ENCODE measurements at regions not wholly inside any gene's neighbourhood (a gene's known extent, or its start where the extent isn't known, plus 50 kb on each side); places are given as distances from the start of the nearest gene placed in this dataset.
"Not testable (repeated sequence)": the region's sequence is repeated elsewhere in the genome, so short reads cannot be mapped to it uniquely, and the experiment has no call there.

DNA sequence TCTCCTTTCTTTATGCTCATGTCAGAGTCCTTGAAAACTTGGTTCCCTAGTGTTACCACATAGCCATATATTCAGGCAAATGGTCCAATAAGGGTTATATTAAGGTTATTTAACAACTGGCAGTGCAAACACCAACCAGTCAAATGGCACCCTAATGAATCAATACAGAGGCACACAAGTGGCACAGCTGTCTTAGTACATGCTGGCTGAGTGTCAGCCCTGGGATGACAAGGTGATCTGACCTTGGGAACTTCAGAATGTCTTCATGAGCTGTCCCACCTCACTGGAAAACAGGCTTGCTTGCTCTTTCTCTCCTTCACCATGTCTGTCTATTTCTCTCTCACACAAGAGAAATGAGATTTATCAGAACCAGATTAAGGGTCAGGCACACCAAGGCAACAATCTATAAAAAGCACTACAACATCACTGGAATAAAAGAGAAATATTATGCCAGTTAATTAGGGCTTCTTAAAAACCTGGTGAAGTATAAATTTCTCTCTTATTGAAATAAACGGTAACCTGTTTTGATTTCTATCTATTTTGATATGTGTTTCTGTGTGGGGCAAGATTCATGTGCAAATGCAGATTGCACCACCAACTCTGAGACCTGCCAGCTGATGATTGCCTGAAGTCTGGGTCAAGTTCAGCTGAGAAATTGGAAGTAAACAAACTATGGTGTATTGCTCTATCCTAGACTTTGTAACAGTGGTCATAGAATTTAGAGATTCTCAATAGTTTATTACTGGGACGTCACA, 140.7 kb downstream of the SREK1 start:
- no peak overlapping the region for H3K4me3 ChIP-seq (ENCODE audit: insufficient read depth, low read depth, low read length)
- H3K36me3 ChIP-seq (replicated peaks; ENCODE audit: control insufficient read depth, insufficient read depth, low read length) = no peaks in the 10 kb centered on the region
- no peaks in the 10 kb centered on the region for H3K27me3 ChIP-seq (ENCODE audit: control insufficient read depth, insufficient read depth, low read length)

GRCh38 chr5:66285343-66285922, 141.3 kb downstream of the SREK1 start:
- H3K27me3 ChIP-seq (ENCODE audit: control insufficient read depth, insufficient read depth, low read length) = no peaks in the 10 kb centered on the region
- no peak overlapping the region for H3K4me3 ChIP-seq (ENCODE audit: insufficient read depth, low read depth, low read length)
- no peak for DNase-seq
- no peaks in the 10 kb centered on the region for H3K36me3 ChIP-seq (replicated peaks; ENCODE audit: control insufficient read depth, insufficient read depth, low read length)

More for the DNA sequence above, 140.7 kb downstream of the SREK1 start:
- DNase-seq = no peak

DNA sequence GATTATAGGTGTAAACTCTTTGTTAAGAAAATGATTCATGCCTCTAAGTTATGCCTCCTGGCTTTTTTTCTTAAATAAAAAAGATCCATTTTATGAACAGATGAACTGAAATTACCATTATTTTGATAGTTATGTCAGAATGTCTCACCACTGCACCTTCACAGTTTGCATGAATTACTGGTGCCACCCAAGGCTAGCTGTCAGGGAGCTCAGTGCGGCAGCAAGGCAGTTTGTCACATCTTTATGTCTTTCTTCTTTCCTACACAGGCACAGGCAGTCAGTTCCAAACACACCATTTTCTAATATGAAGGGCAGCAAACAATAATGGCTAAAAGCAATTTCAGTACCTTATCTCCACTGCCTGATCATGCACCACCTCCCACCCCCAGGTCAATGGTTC, 147.7 kb downstream of the SREK1 start:
- no peaks in the 10 kb centered on the region for H3K27me3 ChIP-seq (ENCODE audit: control insufficient read depth, insufficient read depth, low read length)
- no peak overlapping the region for H3K4me3 ChIP-seq (ENCODE audit: insufficient read depth, low read depth, low read length)

DNA sequence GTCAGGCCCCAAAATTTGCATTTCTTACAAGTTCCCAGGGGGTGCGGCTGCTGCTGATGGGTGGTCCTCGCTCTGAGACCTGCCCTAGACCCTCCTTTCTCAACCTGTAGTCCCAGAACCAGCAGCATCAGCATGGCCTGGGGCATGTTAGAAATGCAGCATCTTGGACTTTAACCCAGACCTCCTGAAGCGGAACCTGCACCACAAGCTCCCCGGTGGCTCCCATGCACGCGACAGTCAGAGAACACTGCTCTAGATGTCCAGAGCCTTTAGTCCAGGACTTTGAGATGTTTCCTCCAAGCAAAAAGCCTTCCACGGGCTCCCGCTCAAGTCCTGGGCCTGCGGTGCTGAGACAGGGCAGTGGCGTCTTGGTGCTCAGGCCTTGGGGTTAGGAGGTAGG, 149.8 kb downstream of the SREK1 start:
- DNase-seq; H3K27me3 ChIP-seq (ENCODE audit: control insufficient read depth, insufficient read depth, low read length); H3K4me3 ChIP-seq (ENCODE audit: insufficient read depth, low read depth, low read length); H3K36me3 ChIP-seq (replicated peaks; ENCODE audit: control insufficient read depth, insufficient read depth, low read length): not testable (repeated sequence)

More for the DNA sequence above, 147.7 kb downstream of the SREK1 start:
- no peaks in the 10 kb centered on the region for H3K36me3 ChIP-seq (replicated peaks; ENCODE audit: control insufficient read depth, insufficient read depth, low read length)
- DNase-seq = no peak

GRCh38 chr5:66299463-66299862, 155.4 kb downstream of the SREK1 start:
- Histone ChIP-seq H3K27me3 (ENCODE audit: control insufficient read depth, insufficient read depth, low read length) (no peaks in the 10 kb centered on the region), H3K36me3 (replicated peaks; ENCODE audit: control insufficient read depth, insufficient read depth, low read length) (no peaks in the 10 kb centered on the region), H3K4me3 (ENCODE audit: insufficient read depth, low read depth, low read length) (no peak overlapping the region)
- DNase-seq = no peak

DNA sequence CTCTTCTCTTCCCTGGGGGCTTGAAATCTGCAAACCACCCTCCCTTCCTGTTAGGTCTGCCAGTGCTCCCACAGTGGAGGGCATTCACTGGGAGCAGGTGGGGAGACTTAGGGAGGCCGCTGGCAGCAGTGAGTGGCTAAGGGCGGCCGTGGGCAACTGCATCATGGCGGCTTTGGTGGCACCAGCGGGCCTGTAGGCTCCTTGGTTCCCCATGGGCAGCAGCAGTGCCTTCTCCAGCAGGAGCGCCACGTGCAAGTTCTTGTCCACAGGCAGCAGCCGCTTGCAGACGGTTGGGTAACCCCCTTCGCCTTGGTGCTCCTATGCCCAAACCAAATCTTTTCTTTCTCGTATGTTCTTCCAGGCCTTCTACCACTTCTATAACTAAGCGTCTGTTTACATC, 158.2 kb downstream of the SREK1 start:
- no peak for DNase-seq
- H3K36me3 ChIP-seq (replicated peaks; ENCODE audit: control insufficient read depth, insufficient read depth, low read length) = no peaks in the 10 kb centered on the region
- H3K4me3 ChIP-seq (ENCODE audit: insufficient read depth, low read depth, low read length) = no peak overlapping the region
- no peaks in the 10 kb centered on the region for H3K27me3 ChIP-seq (ENCODE audit: control insufficient read depth, insufficient read depth, low read length)

- Histone ChIP-seq H3K4me3 (ENCODE audit: insufficient read depth, low read depth, low read length) (no peak overlapping the region), H3K36me3 (replicated peaks; ENCODE audit: control insufficient read depth, insufficient read depth, low read length) (no peaks in the 10 kb centered on the region), H3K27me3 (ENCODE audit: control insufficient read depth, insufficient read depth, low read length) (no peaks in the 10 kb centered on the region)
- DNase-seq = peak; percentile 77
Measured at GRCh38 chr5:66306105-66306843, 162.2 kb downstream of the SREK1 start.

- Histone ChIP-seq H3K36me3 (replicated peaks; ENCODE audit: control insufficient read depth, insufficient read depth, low read length) (no peaks in the 10 kb centered on the region), H3K27me3 (ENCODE audit: control insufficient read depth, insufficient read depth, low read length) (no peaks in the 10 kb centered on the region), H3K4me3 (ENCODE audit: insufficient read depth, low read depth, low read length) (no peak overlapping the region)
- DNase-seq = no peak
Measured at GRCh38 chr5:66306844-66307315, 162.8 kb downstream of the SREK1 start.

DNA sequence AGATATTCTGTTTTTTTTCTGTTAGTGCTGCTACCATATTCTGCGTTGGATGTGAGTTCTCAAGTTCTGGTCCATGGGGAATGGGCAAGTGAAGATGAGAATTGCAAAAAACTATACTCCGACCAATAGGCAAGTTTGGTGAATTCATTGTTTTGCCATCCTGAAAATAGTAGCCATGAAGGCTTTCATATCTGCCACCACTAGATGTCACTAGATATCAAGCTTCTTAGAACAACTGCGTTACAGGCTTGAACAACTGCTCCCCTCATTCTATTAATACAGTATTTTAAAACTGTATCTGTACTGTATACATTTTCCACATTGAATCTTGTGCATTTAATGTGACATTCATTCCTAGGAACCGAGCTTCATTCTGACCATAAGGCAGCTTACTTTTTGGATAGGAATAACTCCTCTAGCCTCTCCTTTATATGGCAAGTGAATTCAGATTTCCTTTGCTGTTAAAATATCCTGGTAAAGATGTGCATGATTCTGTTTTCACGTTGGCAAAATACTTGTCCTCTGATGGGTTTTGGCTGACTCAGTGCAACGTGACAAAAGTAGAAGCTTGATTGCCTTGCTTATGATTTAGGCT, 163.6 kb downstream of the SREK1 start:
- H3K27me3 ChIP-seq (ENCODE audit: control insufficient read depth, insufficient read depth, low read length) = no peaks in the 10 kb centered on the region
- H3K4me3 ChIP-seq (ENCODE audit: insufficient read depth, low read depth, low read length) = no peak overlapping the region
- no peaks in the 10 kb centered on the region for H3K36me3 ChIP-seq (replicated peaks; ENCODE audit: control insufficient read depth, insufficient read depth, low read length)
- DNase-seq = peak; percentile 47

DNA sequence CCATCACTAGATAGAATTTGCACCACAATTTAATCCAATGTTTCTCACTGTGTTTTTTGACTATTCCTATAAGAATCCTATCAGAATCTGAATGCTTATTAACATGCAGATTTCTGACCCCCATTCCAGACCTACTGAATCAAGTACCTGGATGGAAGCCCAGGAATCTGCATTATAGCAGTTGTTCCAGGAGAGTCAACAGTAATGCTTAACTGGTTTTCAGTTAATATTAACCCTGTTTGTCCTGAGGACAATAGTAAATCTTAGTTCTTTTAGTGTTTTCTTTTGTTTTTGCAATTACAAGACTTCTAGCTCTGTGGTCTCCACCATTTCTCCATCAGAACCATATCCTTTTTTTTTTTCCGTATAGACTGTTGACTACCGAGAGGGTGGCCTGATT, 168.2 kb downstream of the SREK1 start:
- Histone ChIP-seq H3K4me3 (ENCODE audit: insufficient read depth, low read depth, low read length) (no peak overlapping the region), H3K27me3 (ENCODE audit: control insufficient read depth, insufficient read depth, low read length) (no peaks in the 10 kb centered on the region), H3K36me3 (replicated peaks; ENCODE audit: control insufficient read depth, insufficient read depth, low read length) (no peaks in the 10 kb centered on the region)
- no peak for DNase-seq

GRCh38 chr5:66315784-66316183, 171.7 kb downstream of the SREK1 start:
- no peaks in the 10 kb centered on the region for H3K27me3 ChIP-seq (ENCODE audit: control insufficient read depth, insufficient read depth, low read length)
- DNase-seq = no peak
- H3K4me3 ChIP-seq (ENCODE audit: insufficient read depth, low read depth, low read length) = no peak overlapping the region
- H3K36me3 ChIP-seq (replicated peaks; ENCODE audit: control insufficient read depth, insufficient read depth, low read length) = no peaks in the 10 kb centered on the region

DNA sequence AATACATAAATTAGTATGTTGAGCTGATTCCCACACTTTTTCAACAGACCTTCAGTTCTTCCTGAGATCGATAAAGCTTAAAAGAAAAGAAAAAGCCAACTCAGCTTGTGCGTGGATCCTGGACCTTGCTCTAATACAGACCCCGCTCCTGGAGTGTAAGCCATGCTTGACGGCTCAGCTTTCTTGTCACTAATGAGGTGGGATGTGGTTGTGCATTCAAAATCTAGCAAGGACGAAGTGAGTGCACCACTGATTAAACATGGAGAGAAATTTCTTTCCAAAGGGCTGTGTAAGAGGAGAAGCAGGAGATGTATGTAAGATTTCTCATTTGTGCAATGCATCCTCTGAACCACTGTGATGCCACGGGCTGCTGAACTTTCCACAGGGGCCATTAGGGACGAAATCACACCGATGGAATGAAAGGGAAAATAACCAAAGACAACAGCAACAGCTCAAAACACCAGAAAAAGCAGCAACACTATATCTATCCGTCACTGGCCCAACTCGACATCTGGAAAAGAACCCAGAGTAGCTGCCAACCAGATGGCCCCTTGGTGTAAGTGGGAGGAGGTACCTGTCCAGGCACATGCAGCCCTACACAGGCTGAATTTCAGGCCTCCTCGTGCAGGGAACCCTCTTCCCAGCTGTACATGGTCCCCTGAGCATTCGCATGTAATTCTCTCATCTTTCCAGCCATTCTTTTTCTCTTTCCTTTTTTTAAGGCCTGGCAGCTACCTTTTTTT, 178.9 kb downstream of the SREK1 start:
- H3K27me3 ChIP-seq (ENCODE audit: control insufficient read depth, insufficient read depth, low read length) = no peaks in the 10 kb centered on the region
- H3K4me3 ChIP-seq (ENCODE audit: insufficient read depth, low read depth, low read length) = no peak overlapping the region
- DNase-seq = no peak
- no peaks in the 10 kb centered on the region for H3K36me3 ChIP-seq (replicated peaks; ENCODE audit: control insufficient read depth, insufficient read depth, low read length)

DNA sequence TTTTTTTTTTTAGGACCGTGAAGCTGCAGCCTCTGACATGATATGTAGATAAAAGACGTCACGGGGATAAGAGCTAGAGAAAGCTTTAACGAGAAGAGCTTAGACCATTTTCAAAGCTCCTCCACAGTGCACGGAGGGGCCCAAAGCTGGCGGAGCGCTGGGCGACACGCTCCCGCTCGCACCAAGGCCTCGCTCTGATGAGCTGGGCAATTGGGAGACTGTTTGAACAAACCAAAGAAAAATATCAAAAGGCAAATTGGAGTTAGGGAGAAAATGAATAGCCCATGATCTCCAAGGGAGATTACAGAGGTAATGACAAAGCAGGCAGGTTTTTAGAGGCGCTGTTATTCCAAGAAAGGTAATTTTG, 179.4 kb downstream of the SREK1 start:
- DNase-seq = no peak
- Histone ChIP-seq H3K4me3 (ENCODE audit: insufficient read depth, low read depth, low read length) (no peak overlapping the region), H3K36me3 (replicated peaks; ENCODE audit: control insufficient read depth, insufficient read depth, low read length) (no peaks in the 10 kb centered on the region), H3K27me3 (ENCODE audit: control insufficient read depth, insufficient read depth, low read length) (no peaks in the 10 kb centered on the region)

- no peak for DNase-seq
- no peak overlapping the region for H3K4me3 ChIP-seq (ENCODE audit: insufficient read depth, low read depth, low read length)
- H3K36me3 ChIP-seq (replicated peaks; ENCODE audit: control insufficient read depth, insufficient read depth, low read length) = no peaks in the 10 kb centered on the region
- no peaks in the 10 kb centered on the region for H3K27me3 ChIP-seq (ENCODE audit: control insufficient read depth, insufficient read depth, low read length)
Measured at GRCh38 chr5:66324357-66324756, 180.3 kb downstream of the SREK1 start.
